ENCODE measurements at regions not wholly inside any gene's neighbourhood (a gene's known extent, or its start where the extent isn't known, plus 50 kb on each side); places are given as distances from the start of the nearest gene placed in this dataset.

DNA sequence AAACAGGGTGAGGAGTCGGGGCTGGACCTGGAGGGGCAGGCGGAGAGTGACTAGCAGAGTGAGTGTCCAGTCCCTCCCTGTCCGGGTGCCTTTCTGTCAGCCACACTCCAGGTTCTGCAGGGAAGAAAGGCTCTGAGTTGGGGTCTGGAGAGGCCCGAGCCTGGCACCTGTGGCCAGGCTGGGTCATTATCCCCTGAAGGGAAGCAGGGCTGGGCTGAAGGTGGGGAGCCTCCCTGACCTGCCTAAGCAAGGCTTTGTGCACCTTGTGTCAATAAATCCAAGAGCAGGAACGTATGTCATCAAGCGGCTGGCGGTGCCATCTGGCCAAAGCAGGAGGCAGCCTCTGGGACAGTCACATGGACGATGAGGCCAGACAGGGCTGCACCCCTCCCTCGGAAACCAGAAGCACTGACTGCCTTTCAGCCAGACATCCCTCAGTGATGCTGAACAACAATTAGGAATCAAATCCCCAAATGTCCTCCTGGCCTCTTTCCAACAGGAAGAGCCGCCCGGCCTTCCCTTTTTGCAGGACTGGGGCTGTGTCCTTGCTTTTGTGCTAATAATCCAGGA is 73.9 kb upstream of the FGF3 start:
- no peaks in the 10 kb centered on the region for H3K9me2 ChIP-seq (replicated peaks; ENCODE audit: insufficient read depth, low read length)
- no peak overlapping the region for H3K4me2 ChIP-seq (ENCODE audit: low read depth, low read length, poor library complexity, severe bottlenecking)
- no peaks in the 10 kb centered on the region for H3K9me3 ChIP-seq (ENCODE audit: insufficient read depth, low read length)
- no peaks in the 10 kb centered on the region for H4K20me1 ChIP-seq (ENCODE audit: low read depth, low read length)
- TF ChIP-seq, protein P1, sequence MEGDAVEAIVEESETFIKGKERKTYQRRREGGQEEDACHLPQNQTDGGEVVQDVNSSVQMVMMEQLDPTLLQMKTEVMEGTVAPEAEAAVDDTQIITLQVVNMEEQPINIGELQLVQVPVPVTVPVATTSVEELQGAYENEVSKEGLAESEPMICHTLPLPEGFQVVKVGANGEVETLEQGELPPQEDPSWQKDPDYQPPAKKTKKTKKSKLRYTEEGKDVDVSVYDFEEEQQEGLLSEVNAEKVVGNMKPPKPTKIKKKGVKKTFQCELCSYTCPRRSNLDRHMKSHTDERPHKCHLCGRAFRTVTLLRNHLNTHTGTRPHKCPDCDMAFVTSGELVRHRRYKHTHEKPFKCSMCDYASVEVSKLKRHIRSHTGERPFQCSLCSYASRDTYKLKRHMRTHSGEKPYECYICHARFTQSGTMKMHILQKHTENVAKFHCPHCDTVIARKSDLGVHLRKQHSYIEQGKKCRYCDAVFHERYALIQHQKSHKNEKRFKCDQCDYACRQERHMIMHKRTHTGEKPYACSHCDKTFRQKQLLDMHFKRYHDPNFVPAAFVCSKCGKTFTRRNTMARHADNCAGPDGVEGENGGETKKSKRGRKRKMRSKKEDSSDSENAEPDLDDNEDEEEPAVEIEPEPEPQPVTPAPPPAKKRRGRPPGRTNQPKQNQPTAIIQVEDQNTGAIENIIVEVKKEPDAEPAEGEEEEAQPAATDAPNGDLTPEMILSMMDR (IDR thresholded peaks at IDR 0.05; ENCODE audit: insufficient read depth, low read length, poor library complexity, severe bottlenecking) = no peak
- no peak for TF ChIP-seq EZH2phosphoT487 (conservative IDR thresholded peaks at IDR 0.05; ENCODE audit: low read length)
- H3K27me3 ChIP-seq (ENCODE audit: low read length) = no peaks in the 10 kb centered on the region
- no peak overlapping the region for H3K9ac ChIP-seq (ENCODE audit: low read length)
- no peaks in the 10 kb centered on the region for H3K36me3 ChIP-seq (ENCODE audit: low read length)
- no peak overlapping the region for H3K4me3 ChIP-seq (ENCODE audit: insufficient read depth, low read length, poor library complexity, severe bottlenecking)
- no peaks in the 10 kb centered on the region for H3K79me2 ChIP-seq (ENCODE audit: insufficient read depth, low read length)
- no peak overlapping the region for H2AFZ ChIP-seq (ENCODE audit: low read depth, low read length, severe bottlenecking)
- no peak overlapping the region for H3K27ac ChIP-seq (ENCODE audit: low read depth, low read length)
- H3F3A ChIP-seq (ENCODE audit: insufficient read depth) = no peaks in the 10 kb centered on the region

DNA sequence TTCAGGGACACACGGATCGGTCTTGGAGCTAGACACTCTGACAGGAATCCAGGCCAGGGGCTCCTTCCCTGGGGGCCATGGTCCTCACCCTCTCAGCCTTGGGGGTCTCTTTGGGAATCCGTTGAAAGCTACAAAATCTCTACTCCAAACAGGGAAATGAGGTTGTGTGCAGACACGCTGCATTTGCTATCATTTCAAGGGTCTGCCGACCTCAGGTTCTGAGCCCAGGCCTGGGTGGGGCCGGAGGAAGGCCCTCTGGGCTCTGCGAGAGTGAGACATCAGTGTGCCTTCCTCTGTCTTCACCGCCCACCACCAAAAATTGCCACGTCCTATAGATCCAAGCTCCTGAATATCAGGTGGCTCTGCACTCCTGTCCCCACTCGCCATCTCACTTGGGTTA is 74.4 kb upstream of the FGF3 start:
- TF ChIP-seq, protein P1 (IDR thresholded peaks at IDR 0.05; ENCODE audit: insufficient read depth, low read length, poor library complexity, severe bottlenecking) = no peak

DNA sequence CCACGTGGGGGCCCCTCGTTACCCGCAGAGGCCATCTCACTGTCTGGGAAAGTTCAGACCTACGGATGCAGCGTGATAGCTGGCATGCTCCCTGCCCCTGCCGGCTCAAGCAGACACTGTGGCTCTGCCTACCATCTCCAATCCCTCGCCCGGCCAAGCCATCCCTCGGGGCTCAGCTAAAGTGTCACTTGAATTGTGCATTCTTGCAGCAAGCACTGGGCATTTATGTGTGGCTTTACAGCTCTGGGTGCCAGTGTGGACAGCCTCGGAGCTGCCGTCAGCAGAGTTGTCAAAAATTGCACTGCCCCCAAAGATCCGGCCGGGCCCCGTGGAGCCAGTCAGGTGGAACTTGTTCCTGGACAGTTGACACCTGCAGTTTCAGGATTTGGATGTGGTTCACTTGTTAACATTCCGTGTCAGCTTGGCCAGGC is 75.0 kb upstream of the FGF3 start:
- Histone ChIP-seq H2AFZ (ENCODE audit: low read depth, low read length, severe bottlenecking) (no peak overlapping the region), H3K9ac (ENCODE audit: low read length) (no peak overlapping the region), H3F3A (ENCODE audit: insufficient read depth) (no peaks in the 10 kb centered on the region), H3K9me3 (ENCODE audit: insufficient read depth, low read length) (no peaks in the 10 kb centered on the region), H3K79me2 (ENCODE audit: insufficient read depth, low read length) (no peaks in the 10 kb centered on the region), H3K4me2 (ENCODE audit: low read depth, low read length, poor library complexity, severe bottlenecking) (no peak overlapping the region), H3K27me3 (ENCODE audit: low read length) (no peaks in the 10 kb centered on the region), H3K27ac (ENCODE audit: low read depth, low read length) (no peak overlapping the region), H4K20me1 (ENCODE audit: low read depth, low read length) (no peaks in the 10 kb centered on the region), H3K4me3 (ENCODE audit: insufficient read depth, low read length, poor library complexity, severe bottlenecking) (no peak overlapping the region), H3K36me3 (ENCODE audit: low read length) (no peaks in the 10 kb centered on the region), H3K9me2 (replicated peaks; ENCODE audit: insufficient read depth, low read length) (no peaks in the 10 kb centered on the region)
- TF ChIP-seq, protein P1 (IDR thresholded peaks at IDR 0.05; ENCODE audit: insufficient read depth, low read length, poor library complexity, severe bottlenecking) = no peak
- TF ChIP-seq EZH2phosphoT487 (conservative IDR thresholded peaks at IDR 0.05; ENCODE audit: low read length) = no peak

More for the DNA sequence above, 74.4 kb upstream of the FGF3 start:
- H3K4me3 ChIP-seq (ENCODE audit: insufficient read depth, low read length, poor library complexity, severe bottlenecking) = no peak overlapping the region
- H3K4me2 ChIP-seq (ENCODE audit: low read depth, low read length, poor library complexity, severe bottlenecking) = no peak overlapping the region
- no peak overlapping the region for H3K9ac ChIP-seq (ENCODE audit: low read length)
- no peaks in the 10 kb centered on the region for H3K27me3 ChIP-seq (ENCODE audit: low read length)
- H3K27ac ChIP-seq (ENCODE audit: low read depth, low read length) = no peak overlapping the region
- H3K79me2 ChIP-seq (ENCODE audit: insufficient read depth, low read length) = no peaks in the 10 kb centered on the region
- H3K36me3 ChIP-seq (ENCODE audit: low read length) = no peaks in the 10 kb centered on the region
- H3F3A ChIP-seq (ENCODE audit: insufficient read depth) = no peaks in the 10 kb centered on the region
- no peak overlapping the region for H2AFZ ChIP-seq (ENCODE audit: low read depth, low read length, severe bottlenecking)
- H3K9me2 ChIP-seq (replicated peaks; ENCODE audit: insufficient read depth, low read length) = no peaks in the 10 kb centered on the region
- no peaks in the 10 kb centered on the region for H3K9me3 ChIP-seq (ENCODE audit: insufficient read depth, low read length)
- no peaks in the 10 kb centered on the region for H4K20me1 ChIP-seq (ENCODE audit: low read depth, low read length)
